Uterus (tissue), 2 donors: ENCODE measurements at regions not wholly inside any gene's neighbourhood (a gene's known extent, or its start where the extent isn't known, plus 50 kb on each side); places are given as distances from the start of the nearest gene placed in this dataset.

Experiments used
- POLR2A ChIP-seq, 2 donors: fragments of 450-650 bp; IDR thresholded peaks; one replicate each; pipeline ENCODE4 v1.6.1; 2016; ENCODE audit warnings: antibody characterized with exemption in 2 of 2, mild to moderate bottlenecking in 1 of 2, moderate library complexity in 1 of 2
- TF ChIP-seq, protein P1 (sequence below), 4 experiments: fragments of 200-600 bp in 2 of 4; fragments of 450-650 bp in 2 of 4; sonication (generic) in 2 of 4; IDR thresholded peaks; one replicate each; pipeline ENCODE4 v1.5.1; 2016 to 2019; ENCODE audit warnings: antibody characterized with exemption in 4 of 4, mild to moderate bottlenecking in 2 of 4, moderate library complexity in 1 of 4

DNA sequence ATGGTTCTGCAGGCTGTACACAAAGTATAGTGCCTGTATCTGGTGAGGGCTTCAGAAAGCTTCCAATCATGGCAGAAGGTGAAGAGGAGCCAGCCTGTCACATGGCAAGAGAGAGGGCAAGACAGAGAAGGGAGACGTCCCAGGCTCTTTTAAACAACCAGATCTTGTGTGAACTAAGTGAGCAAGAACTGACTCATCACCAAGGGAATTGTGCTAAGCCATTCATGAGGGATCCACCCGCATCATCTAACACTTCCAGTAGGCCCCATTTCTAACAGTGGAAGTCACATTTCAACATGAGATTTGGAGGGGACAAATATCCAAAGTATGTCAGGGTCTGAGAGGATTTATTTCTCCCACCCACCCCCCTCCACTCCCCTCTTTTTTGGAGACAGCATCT is 56.2 kb upstream of the ELAC2 start:
- TF ChIP-seq, protein P1, sequence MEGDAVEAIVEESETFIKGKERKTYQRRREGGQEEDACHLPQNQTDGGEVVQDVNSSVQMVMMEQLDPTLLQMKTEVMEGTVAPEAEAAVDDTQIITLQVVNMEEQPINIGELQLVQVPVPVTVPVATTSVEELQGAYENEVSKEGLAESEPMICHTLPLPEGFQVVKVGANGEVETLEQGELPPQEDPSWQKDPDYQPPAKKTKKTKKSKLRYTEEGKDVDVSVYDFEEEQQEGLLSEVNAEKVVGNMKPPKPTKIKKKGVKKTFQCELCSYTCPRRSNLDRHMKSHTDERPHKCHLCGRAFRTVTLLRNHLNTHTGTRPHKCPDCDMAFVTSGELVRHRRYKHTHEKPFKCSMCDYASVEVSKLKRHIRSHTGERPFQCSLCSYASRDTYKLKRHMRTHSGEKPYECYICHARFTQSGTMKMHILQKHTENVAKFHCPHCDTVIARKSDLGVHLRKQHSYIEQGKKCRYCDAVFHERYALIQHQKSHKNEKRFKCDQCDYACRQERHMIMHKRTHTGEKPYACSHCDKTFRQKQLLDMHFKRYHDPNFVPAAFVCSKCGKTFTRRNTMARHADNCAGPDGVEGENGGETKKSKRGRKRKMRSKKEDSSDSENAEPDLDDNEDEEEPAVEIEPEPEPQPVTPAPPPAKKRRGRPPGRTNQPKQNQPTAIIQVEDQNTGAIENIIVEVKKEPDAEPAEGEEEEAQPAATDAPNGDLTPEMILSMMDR (IDR thresholded peaks at IDR 0.05), result no peak
- no peak for TF ChIP-seq POLR2A (IDR thresholded peaks at IDR 0.05)
